GM23338 (cell line): ENCODE measurements at regions not wholly inside any gene's neighbourhood (a gene's known extent, or its start where the extent isn't known, plus 50 kb on each side); places are given as distances from the start of the nearest gene placed in this dataset.

Source experiments
- ATAC-seq: fragments of 200-7000 bp; cut with Tn5 transposase; 3 replicates; pipeline ENCODE4 v1.9.1; 2020
- DNase-seq: peaks from one replicate; pipeline ENCODE4 v3.0.0-alpha.2; 2015; ENCODE audit warnings: low spot score
- H2AFZ ChIP-seq: fragments of 200-600 bp; sonication (generic); 2 replicates; pipeline ENCODE4 v1.8.0; 2016; ENCODE audit warnings: antibody characterized with exemption, mild to moderate bottlenecking, moderate library complexity
- H3F3A ChIP-seq: fragments of 200-600 bp; sonication (generic); replicated peaks from 2 replicates; pipeline ENCODE4 v1.8.0; 2017; ENCODE audit warnings: antibody characterized with exemption, mixed run types, low read depth
- H3K27ac ChIP-seq: fragments of 200-600 bp; sonication (generic); 2 replicates; pipeline ENCODE4 v1.6.1; 2016; ENCODE audit warnings: low read depth
- H3K27me3 ChIP-seq: fragments of 200-600 bp; sonication (generic); 2 replicates; pipeline ENCODE4 v1.8.0; 2016; ENCODE audit warnings: mild to moderate bottlenecking, mixed run types, moderate library complexity; ENCODE audit not compliant: insufficient read depth
- H3K36me3 ChIP-seq: fragments of 200-600 bp; sonication (generic); 2 replicates; pipeline ENCODE4 v1.8.0; 2016; ENCODE audit warnings: mild to moderate bottlenecking; ENCODE audit not compliant: insufficient read depth
- H3K4me1 ChIP-seq: fragments of 200-600 bp; sonication (generic); 2 replicates; pipeline ENCODE4 v1.8.0; 2016; ENCODE audit warnings: mild to moderate bottlenecking, moderate library complexity; ENCODE audit not compliant: insufficient read depth
- H3K4me2 ChIP-seq: fragments of 200-600 bp; sonication (generic); 2 replicates; pipeline ENCODE4 v1.7.1; 2017; ENCODE audit warnings: mixed run types
- H3K4me3 ChIP-seq: fragments of 200-600 bp; sonication (generic); 2 replicates; pipeline ENCODE4 v1.6.1; 2016; ENCODE audit warnings: mixed run types
- H3K79me2 ChIP-seq: fragments of 200-600 bp; sonication (generic); replicated peaks from 2 replicates; pipeline ENCODE4 v1.8.0; 2017; ENCODE audit warnings: mild to moderate bottlenecking; ENCODE audit not compliant: insufficient read depth
- H3K9me2 ChIP-seq: fragments of 200-600 bp; sonication (generic); 2 replicates; pipeline ENCODE4 v1.8.0; 2017; ENCODE audit not compliant: insufficient read depth
- H4K20me1 ChIP-seq: fragments of 200-600 bp; sonication (generic); replicated peaks from 2 replicates; pipeline ENCODE4 v1.8.0; 2017; ENCODE audit warnings: mild to moderate bottlenecking; ENCODE audit not compliant: insufficient read depth
- H3K27ac Mint-ChIP-seq: 2 replicates; pipeline ENCODE4 v1.8.0; 2020; ENCODE audit warnings: inconsistent platforms, mild to moderate bottlenecking, moderate library complexity, mixed read lengths
- H3K27me3 Mint-ChIP-seq: 3 replicates; pipeline ENCODE4 v1.8.0; 2022; ENCODE audit warnings: low read depth, mild to moderate bottlenecking, moderate library complexity, mixed read lengths, inconsistent platforms; ENCODE audit not compliant: insufficient read depth, poor library complexity
- H3K36me3 Mint-ChIP-seq: 3 replicates; pipeline ENCODE4 v1.8.0; 2021; ENCODE audit warnings: low read depth, mild to moderate bottlenecking, inconsistent platforms, moderate library complexity, mixed read lengths
- H3K4me1 Mint-ChIP-seq: 3 replicates; pipeline ENCODE4 v1.8.0; 2020; ENCODE audit warnings: mild to moderate bottlenecking, inconsistent platforms, mixed read lengths
- H3K4me3 Mint-ChIP-seq: 3 replicates; pipeline ENCODE4 v1.8.0; 2021; ENCODE audit warnings: moderate library complexity, mild to moderate bottlenecking, inconsistent platforms, mixed read lengths
- H3K9me3 Mint-ChIP-seq: 3 replicates; pipeline ENCODE4 v1.8.0; 2020; ENCODE audit warnings: moderate library complexity, mild to moderate bottlenecking, inconsistent platforms, mixed read lengths
- CREB1 ChIP-seq: fragments of 250-450 bp; sonication (Bioruptor Pico); IDR thresholded peaks from 2 replicates; pipeline ENCODE4 v1.5.0; 2020; ENCODE audit warnings: low read depth, mild to moderate bottlenecking, moderate library complexity
- EZH2 ChIP-seq: fragments of 200-600 bp; sonication (generic); IDR thresholded peaks from one replicate; pipeline ENCODE4 v1.8.0; 2017; ENCODE audit warnings: antibody characterized with exemption, mild to moderate bottlenecking, low read depth; ENCODE audit not compliant: unreplicated experiment
- EZH2phosphoT487 ChIP-seq: fragments of 200-600 bp; sonication (generic); IDR thresholded peaks from one replicate; pipeline ENCODE4 v1.8.1; 2018; ENCODE audit warnings: antibody characterized with exemption; ENCODE audit not compliant: unreplicated experiment
- JUNB ChIP-seq: IDR thresholded peaks from one replicate; pipeline ENCODE4 v1.6.1; 2016; ENCODE audit warnings: antibody characterized with exemption; ENCODE audit not compliant: unreplicated experiment
- NANOG ChIP-seq: IDR thresholded peaks from 2 replicates; pipeline ENCODE4 v1.6.1; 2016; ENCODE audit warnings: antibody characterized with exemption, borderline replicate concordance
- POLR2AphosphoS5 ChIP-seq: IDR thresholded peaks from 2 replicates; pipeline ENCODE4 v1.6.1; 2016; ENCODE audit warnings: antibody characterized with exemption, low read depth
- STAT1 ChIP-seq: IDR thresholded peaks from one replicate; pipeline ENCODE4 v1.6.1; 2016; ENCODE audit warnings: antibody characterized with exemption; ENCODE audit not compliant: unreplicated experiment
- ZNF114 ChIP-seq: fragments of 250-450 bp; sonication (Bioruptor Pico); IDR thresholded peaks from 2 replicates; pipeline ENCODE4 v1.5.0; 2020; ENCODE audit warnings: mild to moderate bottlenecking, moderate library complexity
- ZNF331 ChIP-seq: fragments of 250-450 bp; sonication (Bioruptor Pico); IDR thresholded peaks from 2 replicates; pipeline ENCODE4 v1.5.0; 2020; ENCODE audit warnings: low read depth, mild to moderate bottlenecking, moderate library complexity
- TF ChIP-seq, protein P1 (sequence below): IDR thresholded peaks from one replicate; pipeline ENCODE4 v1.6.1; 2018; ENCODE audit warnings: antibody characterized with exemption; ENCODE audit not compliant: unreplicated experiment
- TF ChIP-seq, protein P2 (sequence below), 2 experiments: fragments of 200-600 bp in 1 of 2; sonication (generic) in 1 of 2; conservative IDR thresholded peaks; 2 replicates each; pipeline versions ENCODE4 v1.5.1 to v1.6.1; 2016 to 2017; ENCODE audit warnings: antibody characterized with exemption in 2 of 2, low read depth in 2 of 2, mild to moderate bottlenecking in 2 of 2, moderate library complexity in 1 of 2
- TF ChIP-seq, protein P3 (sequence below): IDR thresholded peaks from 2 replicates; pipeline ENCODE4 v1.6.1; 2016; ENCODE audit warnings: antibody characterized with exemption
- TF ChIP-seq, protein P4 (sequence below): fragments of 250-450 bp; sonication (Bioruptor Pico); IDR thresholded peaks from 2 replicates; pipeline ENCODE4 v1.5.0; 2020; ENCODE audit warnings: mild to moderate bottlenecking, moderate library complexity

DNA sequence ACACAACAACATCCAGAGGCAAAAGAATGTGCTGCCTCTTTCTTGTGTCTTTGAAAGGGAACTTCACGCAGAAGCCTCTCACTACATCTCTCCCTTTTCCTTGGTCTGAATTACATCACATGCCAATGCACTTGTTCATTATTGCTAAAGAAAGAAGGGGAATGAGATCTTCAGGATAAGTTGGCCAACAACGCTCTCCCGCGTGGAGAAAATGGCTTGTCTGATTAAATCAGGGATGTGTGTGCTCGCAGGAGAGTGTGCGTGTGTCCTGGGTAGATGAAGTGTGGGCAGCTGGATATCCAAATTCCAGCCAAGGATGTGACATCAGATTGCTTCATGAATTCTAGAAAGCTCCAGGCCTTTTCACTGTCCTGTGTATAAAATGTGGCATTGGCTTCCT, 541.6 kb upstream of the FZD8 start:
- H3K9me2 ChIP-seq = no peaks in the 10 kb centered on the region
- Mint-ChIP-seq H3K4me1 (peaks cover 43% of the 10 kb centered on the region), H3K36me3 (no peaks in the 10 kb centered on the region), H3K27me3 (peaks cover 5% of the 10 kb centered on the region), H3K27ac (no peak overlapping the region), H3K9me3 (no peaks in the 10 kb centered on the region), H3K4me3 (no peak overlapping the region)
- H2AFZ ChIP-seq = no peak overlapping the region
- H3K4me1 ChIP-seq = peaks cover 30% of the 10 kb centered on the region
- TF ChIP-seq NANOG = no peak
- no peak for TF ChIP-seq ZNF114
- no peak for TF ChIP-seq EZH2phosphoT487
- no peak for TF ChIP-seq ZNF331 (CRISPR knock-in tag)
- TF ChIP-seq, protein P1, sequence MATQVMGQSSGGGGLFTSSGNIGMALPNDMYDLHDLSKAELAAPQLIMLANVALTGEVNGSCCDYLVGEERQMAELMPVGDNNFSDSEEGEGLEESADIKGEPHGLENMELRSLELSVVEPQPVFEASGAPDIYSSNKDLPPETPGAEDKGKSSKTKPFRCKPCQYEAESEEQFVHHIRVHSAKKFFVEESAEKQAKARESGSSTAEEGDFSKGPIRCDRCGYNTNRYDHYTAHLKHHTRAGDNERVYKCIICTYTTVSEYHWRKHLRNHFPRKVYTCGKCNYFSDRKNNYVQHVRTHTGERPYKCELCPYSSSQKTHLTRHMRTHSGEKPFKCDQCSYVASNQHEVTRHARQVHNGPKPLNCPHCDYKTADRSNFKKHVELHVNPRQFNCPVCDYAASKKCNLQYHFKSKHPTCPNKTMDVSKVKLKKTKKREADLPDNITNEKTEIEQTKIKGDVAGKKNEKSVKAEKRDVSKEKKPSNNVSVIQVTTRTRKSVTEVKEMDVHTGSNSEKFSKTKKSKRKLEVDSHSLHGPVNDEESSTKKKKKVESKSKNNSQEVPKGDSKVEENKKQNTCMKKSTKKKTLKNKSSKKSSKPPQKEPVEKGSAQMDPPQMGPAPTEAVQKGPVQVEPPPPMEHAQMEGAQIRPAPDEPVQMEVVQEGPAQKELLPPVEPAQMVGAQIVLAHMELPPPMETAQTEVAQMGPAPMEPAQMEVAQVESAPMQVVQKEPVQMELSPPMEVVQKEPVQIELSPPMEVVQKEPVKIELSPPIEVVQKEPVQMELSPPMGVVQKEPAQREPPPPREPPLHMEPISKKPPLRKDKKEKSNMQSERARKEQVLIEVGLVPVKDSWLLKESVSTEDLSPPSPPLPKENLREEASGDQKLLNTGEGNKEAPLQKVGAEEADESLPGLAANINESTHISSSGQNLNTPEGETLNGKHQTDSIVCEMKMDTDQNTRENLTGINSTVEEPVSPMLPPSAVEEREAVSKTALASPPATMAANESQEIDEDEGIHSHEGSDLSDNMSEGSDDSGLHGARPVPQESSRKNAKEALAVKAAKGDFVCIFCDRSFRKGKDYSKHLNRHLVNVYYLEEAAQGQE = no peak
- TF ChIP-seq, protein P2, sequence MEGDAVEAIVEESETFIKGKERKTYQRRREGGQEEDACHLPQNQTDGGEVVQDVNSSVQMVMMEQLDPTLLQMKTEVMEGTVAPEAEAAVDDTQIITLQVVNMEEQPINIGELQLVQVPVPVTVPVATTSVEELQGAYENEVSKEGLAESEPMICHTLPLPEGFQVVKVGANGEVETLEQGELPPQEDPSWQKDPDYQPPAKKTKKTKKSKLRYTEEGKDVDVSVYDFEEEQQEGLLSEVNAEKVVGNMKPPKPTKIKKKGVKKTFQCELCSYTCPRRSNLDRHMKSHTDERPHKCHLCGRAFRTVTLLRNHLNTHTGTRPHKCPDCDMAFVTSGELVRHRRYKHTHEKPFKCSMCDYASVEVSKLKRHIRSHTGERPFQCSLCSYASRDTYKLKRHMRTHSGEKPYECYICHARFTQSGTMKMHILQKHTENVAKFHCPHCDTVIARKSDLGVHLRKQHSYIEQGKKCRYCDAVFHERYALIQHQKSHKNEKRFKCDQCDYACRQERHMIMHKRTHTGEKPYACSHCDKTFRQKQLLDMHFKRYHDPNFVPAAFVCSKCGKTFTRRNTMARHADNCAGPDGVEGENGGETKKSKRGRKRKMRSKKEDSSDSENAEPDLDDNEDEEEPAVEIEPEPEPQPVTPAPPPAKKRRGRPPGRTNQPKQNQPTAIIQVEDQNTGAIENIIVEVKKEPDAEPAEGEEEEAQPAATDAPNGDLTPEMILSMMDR (conservative IDR thresholded peaks at IDR 0.05; ENCODE audit: low read depth in 2 of 2) = no peak
- TF ChIP-seq, protein P3, sequence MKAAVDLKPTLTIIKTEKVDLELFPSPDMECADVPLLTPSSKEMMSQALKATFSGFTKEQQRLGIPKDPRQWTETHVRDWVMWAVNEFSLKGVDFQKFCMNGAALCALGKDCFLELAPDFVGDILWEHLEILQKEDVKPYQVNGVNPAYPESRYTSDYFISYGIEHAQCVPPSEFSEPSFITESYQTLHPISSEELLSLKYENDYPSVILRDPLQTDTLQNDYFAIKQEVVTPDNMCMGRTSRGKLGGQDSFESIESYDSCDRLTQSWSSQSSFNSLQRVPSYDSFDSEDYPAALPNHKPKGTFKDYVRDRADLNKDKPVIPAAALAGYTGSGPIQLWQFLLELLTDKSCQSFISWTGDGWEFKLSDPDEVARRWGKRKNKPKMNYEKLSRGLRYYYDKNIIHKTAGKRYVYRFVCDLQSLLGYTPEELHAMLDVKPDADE = no peak
- TF ChIP-seq STAT1 = no peak
- no peak for TF ChIP-seq CREB1 (CRISPR knock-in tag)
- TF ChIP-seq, protein P4, sequence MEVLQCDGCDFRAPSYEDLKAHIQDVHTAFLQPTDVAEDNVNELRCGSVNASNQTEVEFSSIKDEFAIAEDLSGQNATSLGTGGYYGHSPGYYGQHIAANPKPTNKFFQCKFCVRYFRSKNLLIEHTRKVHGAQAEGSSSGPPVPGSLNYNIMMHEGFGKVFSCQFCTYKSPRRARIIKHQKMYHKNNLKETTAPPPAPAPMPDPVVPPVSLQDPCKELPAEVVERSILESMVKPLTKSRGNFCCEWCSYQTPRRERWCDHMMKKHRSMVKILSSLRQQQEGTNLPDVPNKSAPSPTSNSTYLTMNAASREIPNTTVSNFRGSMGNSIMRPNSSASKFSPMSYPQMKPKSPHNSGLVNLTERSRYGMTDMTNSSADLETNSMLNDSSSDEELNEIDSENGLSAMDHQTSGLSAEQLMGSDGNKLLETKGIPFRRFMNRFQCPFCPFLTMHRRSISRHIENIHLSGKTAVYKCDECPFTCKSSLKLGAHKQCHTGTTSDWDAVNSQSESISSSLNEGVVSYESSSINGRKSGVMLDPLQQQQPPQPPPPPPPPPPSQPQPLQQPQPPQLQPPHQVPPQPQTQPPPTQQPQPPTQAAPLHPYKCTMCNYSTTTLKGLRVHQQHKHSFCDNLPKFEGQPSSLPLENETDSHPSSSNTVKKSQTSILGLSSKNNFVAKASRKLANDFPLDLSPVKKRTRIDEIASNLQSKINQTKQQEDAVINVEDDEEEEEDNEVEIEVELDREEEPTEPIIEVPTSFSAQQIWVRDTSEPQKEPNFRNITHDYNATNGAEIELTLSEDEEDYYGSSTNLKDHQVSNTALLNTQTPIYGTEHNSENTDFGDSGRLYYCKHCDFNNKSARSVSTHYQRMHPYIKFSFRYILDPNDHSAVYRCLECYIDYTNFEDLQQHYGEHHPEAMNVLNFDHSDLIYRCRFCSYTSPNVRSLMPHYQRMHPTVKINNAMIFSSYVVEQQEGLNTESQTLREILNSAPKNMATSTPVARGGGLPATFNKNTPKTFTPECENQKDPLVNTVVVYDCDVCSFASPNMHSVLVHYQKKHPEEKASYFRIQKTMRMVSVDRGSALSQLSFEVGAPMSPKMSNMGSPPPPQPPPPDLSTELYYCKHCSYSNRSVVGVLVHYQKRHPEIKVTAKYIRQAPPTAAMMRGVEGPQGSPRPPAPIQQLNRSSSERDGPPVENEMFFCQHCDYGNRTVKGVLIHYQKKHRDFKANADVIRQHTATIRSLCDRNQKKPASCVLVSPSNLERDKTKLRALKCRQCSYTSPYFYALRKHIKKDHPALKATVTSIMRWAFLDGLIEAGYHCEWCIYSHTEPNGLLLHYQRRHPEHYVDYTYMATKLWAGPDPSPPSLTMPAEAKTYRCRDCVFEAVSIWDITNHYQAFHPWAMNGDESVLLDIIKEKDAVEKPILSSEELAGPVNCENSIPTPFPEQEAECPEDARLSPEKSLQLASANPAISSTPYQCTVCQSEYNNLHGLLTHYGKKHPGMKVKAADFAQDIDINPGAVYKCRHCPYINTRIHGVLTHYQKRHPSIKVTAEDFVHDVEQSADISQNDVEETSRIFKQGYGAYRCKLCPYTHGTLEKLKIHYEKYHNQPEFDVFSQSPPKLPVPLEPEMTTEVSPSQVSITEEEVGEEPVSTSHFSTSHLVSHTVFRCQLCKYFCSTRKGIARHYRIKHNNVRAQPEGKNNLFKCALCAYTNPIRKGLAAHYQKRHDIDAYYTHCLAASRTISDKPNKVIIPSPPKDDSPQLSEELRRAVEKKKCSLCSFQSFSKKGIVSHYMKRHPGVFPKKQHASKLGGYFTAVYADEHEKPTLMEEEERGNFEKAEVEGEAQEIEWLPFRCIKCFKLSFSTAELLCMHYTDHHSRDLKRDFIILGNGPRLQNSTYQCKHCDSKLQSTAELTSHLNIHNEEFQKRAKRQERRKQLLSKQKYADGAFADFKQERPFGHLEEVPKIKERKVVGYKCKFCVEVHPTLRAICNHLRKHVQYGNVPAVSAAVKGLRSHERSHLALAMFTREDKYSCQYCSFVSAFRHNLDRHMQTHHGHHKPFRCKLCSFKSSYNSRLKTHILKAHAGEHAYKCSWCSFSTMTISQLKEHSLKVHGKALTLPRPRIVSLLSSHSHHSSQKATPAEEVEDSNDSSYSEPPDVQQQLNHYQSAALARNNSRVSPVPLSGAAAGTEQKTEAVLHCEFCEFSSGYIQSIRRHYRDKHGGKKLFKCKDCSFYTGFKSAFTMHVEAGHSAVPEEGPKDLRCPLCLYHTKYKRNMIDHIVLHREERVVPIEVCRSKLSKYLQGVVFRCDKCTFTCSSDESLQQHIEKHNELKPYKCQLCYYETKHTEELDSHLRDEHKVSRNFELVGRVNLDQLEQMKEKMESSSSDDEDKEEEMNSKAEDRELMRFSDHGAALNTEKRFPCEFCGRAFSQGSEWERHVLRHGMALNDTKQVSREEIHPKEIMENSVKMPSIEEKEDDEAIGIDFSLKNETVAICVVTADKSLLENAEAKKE (CRISPR knock-in tag) = no peak
- no peak for TF ChIP-seq POLR2AphosphoS5
- TF ChIP-seq EZH2 = no peak
- no peak for TF ChIP-seq JUNB
- no peak overlapping the region for H3K4me2 ChIP-seq
- H3K4me3 ChIP-seq = no peak overlapping the region
- H4K20me1 ChIP-seq = no peaks in the 10 kb centered on the region
- H3K27me3 ChIP-seq = peaks cover 23% of the 10 kb centered on the region
- H3K27ac ChIP-seq = no peak overlapping the region
- DNase-seq = no peak
- H3F3A ChIP-seq = peaks cover 5% of the 10 kb centered on the region
- no peaks in the 10 kb centered on the region for H3K36me3 ChIP-seq
- no peaks in the 10 kb centered on the region for H3K79me2 ChIP-seq
- no peak for ATAC-seq
